ENCODE measurements at regions not wholly inside any gene's neighbourhood (a gene's known extent, or its start where the extent isn't known, plus 50 kb on each side); places are given as distances from the start of the nearest gene placed in this dataset.
"Not testable (repeated sequence)": the region's sequence is repeated elsewhere in the genome, so short reads cannot be mapped to it uniquely, and the experiment has no call there.

DNA sequence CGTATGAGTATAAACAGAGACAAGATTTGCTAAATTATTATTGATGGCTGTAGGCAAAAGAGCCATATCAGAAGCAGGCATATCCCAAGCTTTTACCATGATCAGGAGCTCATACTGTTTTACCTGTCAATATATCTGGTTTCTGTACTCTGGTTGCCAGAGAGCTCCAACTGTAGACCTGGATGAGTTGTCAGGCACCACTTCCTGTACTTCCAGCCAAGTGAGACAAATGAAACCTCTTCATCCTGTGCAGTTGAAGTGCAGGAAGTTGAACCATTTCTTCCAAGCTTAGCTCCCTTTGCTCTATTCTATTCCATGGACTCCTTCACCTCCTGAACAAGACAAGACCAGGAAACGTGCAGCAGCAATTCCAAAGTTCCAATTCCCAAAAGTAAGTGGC lies 115.6 kb downstream of the ZNF281 start:
- TF ChIP-seq POLR2A (IDR thresholded peaks at IDR 0.05), result no peak
- no peak for TF ChIP-seq EP300 (IDR thresholded peaks at IDR 0.05)
- TF ChIP-seq, protein P1, sequence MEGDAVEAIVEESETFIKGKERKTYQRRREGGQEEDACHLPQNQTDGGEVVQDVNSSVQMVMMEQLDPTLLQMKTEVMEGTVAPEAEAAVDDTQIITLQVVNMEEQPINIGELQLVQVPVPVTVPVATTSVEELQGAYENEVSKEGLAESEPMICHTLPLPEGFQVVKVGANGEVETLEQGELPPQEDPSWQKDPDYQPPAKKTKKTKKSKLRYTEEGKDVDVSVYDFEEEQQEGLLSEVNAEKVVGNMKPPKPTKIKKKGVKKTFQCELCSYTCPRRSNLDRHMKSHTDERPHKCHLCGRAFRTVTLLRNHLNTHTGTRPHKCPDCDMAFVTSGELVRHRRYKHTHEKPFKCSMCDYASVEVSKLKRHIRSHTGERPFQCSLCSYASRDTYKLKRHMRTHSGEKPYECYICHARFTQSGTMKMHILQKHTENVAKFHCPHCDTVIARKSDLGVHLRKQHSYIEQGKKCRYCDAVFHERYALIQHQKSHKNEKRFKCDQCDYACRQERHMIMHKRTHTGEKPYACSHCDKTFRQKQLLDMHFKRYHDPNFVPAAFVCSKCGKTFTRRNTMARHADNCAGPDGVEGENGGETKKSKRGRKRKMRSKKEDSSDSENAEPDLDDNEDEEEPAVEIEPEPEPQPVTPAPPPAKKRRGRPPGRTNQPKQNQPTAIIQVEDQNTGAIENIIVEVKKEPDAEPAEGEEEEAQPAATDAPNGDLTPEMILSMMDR (IDR thresholded peaks at IDR 0.05), result no peak
- no peak for TF ChIP-seq POLR2AphosphoS5 (IDR thresholded peaks at IDR 0.05)
- no peak for ATAC-seq
- WGBS, 2 donors (ENCODE audit: low coverage in 1 of 2), result 59 to 68% methylated on average over 2 of the region's 2 CpGs
- Histone ChIP-seq H3K4me1 (no peaks in the 10 kb centered on the region), H3K9me3 (no peaks in the 10 kb centered on the region), H3K4me3 (no peak overlapping the region), H3K27ac (no peak overlapping the region), H3K27me3 (no peaks in the 10 kb centered on the region), H3K36me3 (no peaks in the 10 kb centered on the region)

DNA sequence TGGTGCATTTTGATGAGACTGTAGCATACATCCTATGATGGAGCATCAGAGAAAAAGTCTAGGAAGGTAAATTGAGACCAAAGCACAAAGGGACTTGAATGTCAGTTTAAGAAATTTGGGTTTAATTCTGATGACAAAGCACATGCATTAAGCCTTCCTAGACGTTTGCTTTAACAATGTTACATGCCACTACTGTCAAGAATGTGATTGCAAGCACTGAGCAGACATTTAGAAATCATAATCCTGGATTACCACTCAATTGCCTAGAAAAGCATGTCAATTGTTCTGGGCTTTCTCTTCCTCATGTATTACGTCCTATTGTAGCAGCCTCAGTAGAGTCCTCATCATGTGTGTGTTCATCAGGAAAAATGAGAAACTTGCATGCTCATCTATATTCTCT lies 117.1 kb downstream of the ZNF281 start:
- ATAC-seq, result no peak
- no peaks in the 10 kb centered on the region for H3K36me3 ChIP-seq
- H3K27me3 ChIP-seq, result no peaks in the 10 kb centered on the region
- WGBS, 2 donors (ENCODE audit: low coverage in 1 of 2), result 61 to 66% methylated on average over 2 of the region's 2 CpGs
- no peak overlapping the region for H3K27ac ChIP-seq
- TF ChIP-seq EP300 (IDR thresholded peaks at IDR 0.05) (no peak), POLR2AphosphoS5 (IDR thresholded peaks at IDR 0.05) (no peak), POLR2A (IDR thresholded peaks at IDR 0.05) (no peak)
- TF ChIP-seq, protein P1 (IDR thresholded peaks at IDR 0.05), result no peak
- no peak overlapping the region for H3K4me3 ChIP-seq
- no peaks in the 10 kb centered on the region for H3K9me3 ChIP-seq
- no peaks in the 10 kb centered on the region for H3K4me1 ChIP-seq

DNA sequence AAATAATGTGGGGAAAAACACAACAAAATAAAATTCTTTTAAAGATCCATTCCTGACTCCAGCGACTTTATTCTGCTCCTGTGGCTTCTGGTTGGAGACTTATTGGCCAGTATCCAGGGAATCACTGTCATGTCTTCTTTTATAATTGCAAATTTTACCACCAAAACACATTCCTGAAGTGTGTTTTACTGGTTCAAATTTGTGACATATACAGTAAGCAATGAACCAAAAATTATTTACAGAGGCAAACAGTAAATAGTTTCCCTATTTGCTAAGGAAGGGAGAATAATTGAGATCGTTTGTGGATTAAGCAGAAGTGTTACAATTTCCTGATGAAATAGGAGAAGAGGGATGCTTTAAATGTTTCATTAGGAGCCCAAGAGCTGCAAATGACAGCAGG lies 118.7 kb downstream of the ZNF281 start:
- Histone ChIP-seq H3K27me3 (no peaks in the 10 kb centered on the region), H3K9me3 (no peaks in the 10 kb centered on the region), H3K36me3 (no peaks in the 10 kb centered on the region), H3K27ac (no peak overlapping the region), H3K4me1 (no peaks in the 10 kb centered on the region), H3K4me3 (no peak overlapping the region)
- 78 to 82% methylated on average over 2 of the region's 2 CpGs for WGBS, 2 donors (ENCODE audit: low coverage in 1 of 2)
- ATAC-seq, result no peak
- TF ChIP-seq EP300 (IDR thresholded peaks at IDR 0.05) (no peak), POLR2AphosphoS5 (IDR thresholded peaks at IDR 0.05) (no peak), POLR2A (IDR thresholded peaks at IDR 0.05) (no peak)
- TF ChIP-seq, protein P1 (IDR thresholded peaks at IDR 0.05), result no peak

DNA sequence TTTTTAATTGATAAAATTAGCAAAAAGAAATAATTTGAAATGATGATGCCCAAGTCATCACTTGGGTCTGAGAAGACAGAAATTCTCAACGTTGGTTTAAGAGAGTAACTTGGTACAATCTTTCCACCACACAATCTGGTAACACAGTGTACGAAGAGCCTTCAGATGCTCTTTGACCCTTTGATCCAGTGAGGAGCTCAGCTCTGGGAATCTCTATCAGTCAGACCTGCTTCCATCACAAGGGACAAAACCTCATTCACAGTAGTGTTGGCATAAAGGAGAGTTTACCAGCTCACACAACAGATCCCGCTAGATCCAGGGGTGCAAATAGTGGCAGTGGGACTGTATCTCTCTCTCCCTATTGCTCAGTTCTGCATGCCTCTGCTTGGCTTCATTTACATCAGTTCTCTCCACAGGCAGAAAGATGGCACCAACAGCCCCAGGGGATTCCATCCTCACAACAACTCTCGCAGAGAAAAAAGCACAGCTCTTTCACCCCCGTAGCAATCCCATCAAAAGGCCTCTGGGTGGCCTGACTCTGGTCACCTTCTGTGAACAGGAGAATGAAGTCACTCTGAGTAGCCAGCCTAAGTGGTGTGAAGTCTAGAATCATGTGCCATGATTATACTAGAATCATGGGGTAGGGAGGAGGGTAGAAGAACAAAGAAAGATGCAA lies 119.7 kb downstream of the ZNF281 start:
- WGBS, 2 donors (ENCODE audit: low coverage in 1 of 2), result 56 to 64% methylated on average over 4 to 5 of the region's 5 CpGs
- Histone ChIP-seq H3K27ac (no peak overlapping the region), H3K36me3 (no peaks in the 10 kb centered on the region), H3K9me3 (no peaks in the 10 kb centered on the region), H3K4me1 (no peaks in the 10 kb centered on the region), H3K27me3 (no peaks in the 10 kb centered on the region), H3K4me3 (no peak overlapping the region)
- ATAC-seq, result no peak
- TF ChIP-seq, protein P1 (IDR thresholded peaks at IDR 0.05), result no peak
- TF ChIP-seq EP300 (IDR thresholded peaks at IDR 0.05), result no peak
- TF ChIP-seq POLR2A (IDR thresholded peaks at IDR 0.05), result no peak
- TF ChIP-seq POLR2AphosphoS5 (IDR thresholded peaks at IDR 0.05), result no peak

DNA sequence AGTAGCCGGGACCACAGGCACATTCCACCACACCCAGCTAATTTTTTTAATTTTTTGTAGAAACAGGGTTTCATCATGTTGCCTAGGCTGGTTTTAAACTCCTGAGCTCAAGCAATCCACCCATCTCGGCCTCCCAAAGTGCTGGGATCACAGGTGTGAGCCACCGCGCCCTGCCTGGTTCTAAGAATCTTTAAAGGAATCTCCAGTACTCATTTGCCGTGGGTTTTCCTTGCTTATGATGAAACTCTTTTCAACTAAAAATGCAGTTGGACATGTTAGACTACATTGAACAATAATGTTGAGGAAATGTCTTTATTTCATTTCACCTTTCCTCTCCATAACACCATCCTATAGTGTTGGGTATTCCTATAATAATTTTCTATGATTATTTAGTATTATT lies 121.6 kb downstream of the ZNF281 start:
- TF ChIP-seq EP300 (IDR thresholded peaks at IDR 0.05), result no peak
- TF ChIP-seq, protein P1 (IDR thresholded peaks at IDR 0.05), result no peak
- no peak for TF ChIP-seq POLR2A (IDR thresholded peaks at IDR 0.05)
- TF ChIP-seq POLR2AphosphoS5 (IDR thresholded peaks at IDR 0.05), result no peak
- Histone ChIP-seq H3K27me3 (no peaks in the 10 kb centered on the region), H3K36me3 (no peaks in the 10 kb centered on the region), H3K27ac (no peak overlapping the region), H3K4me3 (no peak overlapping the region), H3K9me3 (no peaks in the 10 kb centered on the region), H3K4me1 (no peaks in the 10 kb centered on the region)
- 93 to 96% methylated on average over 4 to 5 of the region's 5 CpGs for WGBS, 2 donors (ENCODE audit: low coverage in 1 of 2)
- no peak for ATAC-seq

DNA sequence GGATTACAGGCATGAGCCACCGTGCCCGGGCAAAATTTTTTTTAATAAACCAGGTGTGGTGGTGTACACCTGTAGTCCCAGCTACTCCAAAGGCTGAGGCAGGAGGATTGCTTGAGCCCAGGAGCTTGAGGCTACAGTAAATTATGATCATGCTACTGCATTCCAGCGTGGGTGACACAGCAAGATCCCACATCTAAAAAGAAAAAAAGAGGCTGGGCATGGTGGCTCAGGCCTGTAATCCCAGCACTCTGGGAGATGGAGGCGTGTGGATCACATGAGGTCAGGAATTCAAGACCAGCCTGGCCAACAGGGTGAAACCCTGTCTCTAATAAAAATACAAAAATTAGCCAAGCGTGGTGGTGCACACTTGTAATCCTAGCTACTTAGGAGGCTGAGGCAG lies 125.6 kb downstream of the ZNF281 start:
- WGBS, 2 donors (ENCODE audit: low coverage in 1 of 2), result 91 to 100% methylated on average over 1 to 3 of the region's 5 CpGs
- not testable (repeated sequence) for H3K4me1 ChIP-seq, H3K27ac ChIP-seq, H3K36me3 ChIP-seq, ATAC-seq, H3K27me3 ChIP-seq, H3K4me3 ChIP-seq, H3K9me3 ChIP-seq
